ENCODE measurements at regions not wholly inside any gene's neighbourhood (a gene's known extent, or its start where the extent isn't known, plus 50 kb on each side); places are given as distances from the start of the nearest gene placed in this dataset.

- TF ChIP-seq CTCF (IDR thresholded peaks at IDR 0.05; ENCODE audit: insufficient read depth, low read length, poor library complexity, severe bottlenecking) (no peak), EZH2phosphoT487 (conservative IDR thresholded peaks at IDR 0.05; ENCODE audit: low read length) (no peak)
Observed at GRCh38 chr3:72535772-72536171, 312.5 kb downstream of the SHQ1 start.

All from SU-DHL-6 (cell line).